ENCODE measurements at regions not wholly inside any gene's neighbourhood (a gene's known extent, or its start where the extent isn't known, plus 50 kb on each side); places are given as distances from the start of the nearest gene placed in this dataset.
"Not testable (repeated sequence)": the region's sequence is repeated elsewhere in the genome, so short reads cannot be mapped to it uniquely, and the experiment has no call there.

GRCh38 chr14:85125291-85125670 is 404.7 kb upstream of the FLRT2 start:
- DNase-seq (ENCODE audit: low spot score), result no peak

DNA sequence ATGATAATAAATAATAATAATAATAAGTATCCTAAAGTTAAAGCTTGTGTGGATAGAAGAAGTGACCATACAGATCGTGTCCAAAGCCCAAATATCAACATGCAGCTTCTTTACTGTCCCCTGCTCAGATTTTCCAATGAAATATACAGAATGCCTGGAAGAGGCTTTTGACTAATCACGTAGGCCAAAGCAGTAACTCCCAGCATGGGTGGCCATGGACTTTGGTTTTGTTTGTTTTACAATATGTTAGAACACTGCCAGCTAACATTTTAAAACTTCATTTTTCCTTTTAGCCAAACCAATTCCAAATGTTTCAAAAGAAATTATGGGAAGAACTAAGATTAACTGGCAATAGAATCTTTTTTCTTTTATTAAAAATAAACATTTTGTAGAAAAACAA is 400.0 kb upstream of the FLRT2 start:
- no peak for DNase-seq (ENCODE audit: low spot score)

GRCh38 chr14:85131226-85131922 is 398.6 kb upstream of the FLRT2 start:
- DNase-seq (ENCODE audit: low spot score), result no peak

GRCh38 chr14:85142982-85143381 is 387.0 kb upstream of the FLRT2 start:
- DNase-seq (ENCODE audit: low spot score), result no peak

DNA sequence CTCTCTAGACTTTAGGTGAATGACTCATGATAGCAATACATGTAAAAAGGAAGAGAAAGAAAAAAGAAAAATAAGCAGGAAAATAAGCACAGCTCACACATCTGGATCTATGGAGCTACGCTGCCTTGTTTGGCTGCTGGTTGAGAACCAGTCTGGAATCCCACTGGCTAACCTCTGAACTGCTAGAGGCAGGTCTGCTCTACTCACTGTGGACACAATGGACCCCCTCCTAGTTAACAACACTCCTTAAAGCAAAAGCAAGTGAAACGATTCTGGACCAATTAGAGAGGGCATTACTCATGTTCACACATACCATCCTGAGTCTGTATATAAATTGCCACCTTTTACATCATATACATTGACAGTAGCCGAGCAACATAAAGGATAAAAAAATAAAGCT is 383.2 kb upstream of the FLRT2 start:
- DNase-seq (ENCODE audit: low spot score), result no peak

DNA sequence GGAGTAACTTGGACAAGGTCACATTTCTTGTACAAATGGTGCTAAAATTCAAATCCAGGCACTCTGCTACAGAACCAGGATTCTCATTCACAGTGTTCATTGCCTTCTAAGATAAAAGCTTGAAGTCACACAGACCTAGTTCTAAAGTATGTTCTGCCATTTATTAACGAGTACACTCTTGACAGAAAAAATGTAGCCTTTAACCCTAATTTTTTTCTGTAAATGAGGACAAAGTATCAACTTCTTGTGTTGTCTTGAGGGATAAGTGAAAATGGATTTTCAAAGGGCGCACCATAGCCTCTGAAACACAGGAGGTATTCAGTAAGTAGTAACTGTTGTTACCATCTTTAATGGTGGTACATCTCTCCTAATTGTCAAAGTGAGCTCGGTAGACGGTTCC is 379.8 kb upstream of the FLRT2 start:
- no peak for DNase-seq (ENCODE audit: low spot score)

DNA sequence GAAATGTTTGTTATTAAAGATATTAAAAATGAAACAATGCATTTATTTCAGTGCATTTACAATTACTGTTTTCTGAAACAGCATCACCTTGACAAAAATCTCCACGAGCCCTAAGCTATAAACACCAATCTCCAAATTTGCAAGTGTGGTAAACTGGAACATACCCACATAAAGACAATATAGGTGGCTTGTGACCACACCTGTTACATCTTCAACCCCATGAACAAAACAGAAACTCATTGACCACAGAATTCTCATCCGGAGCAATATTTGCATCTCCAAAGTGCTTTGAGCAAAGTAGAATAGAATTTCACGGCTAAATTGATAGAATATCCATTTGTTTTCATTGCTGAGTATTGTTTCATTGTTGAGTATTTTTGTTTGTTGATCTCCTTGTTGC is 375.2 kb upstream of the FLRT2 start:
- DNase-seq (ENCODE audit: low spot score), result no peak

GRCh38 chr14:85156319-85156718 is 373.6 kb upstream of the FLRT2 start:
- DNase-seq (ENCODE audit: low spot score), result no peak

DNA sequence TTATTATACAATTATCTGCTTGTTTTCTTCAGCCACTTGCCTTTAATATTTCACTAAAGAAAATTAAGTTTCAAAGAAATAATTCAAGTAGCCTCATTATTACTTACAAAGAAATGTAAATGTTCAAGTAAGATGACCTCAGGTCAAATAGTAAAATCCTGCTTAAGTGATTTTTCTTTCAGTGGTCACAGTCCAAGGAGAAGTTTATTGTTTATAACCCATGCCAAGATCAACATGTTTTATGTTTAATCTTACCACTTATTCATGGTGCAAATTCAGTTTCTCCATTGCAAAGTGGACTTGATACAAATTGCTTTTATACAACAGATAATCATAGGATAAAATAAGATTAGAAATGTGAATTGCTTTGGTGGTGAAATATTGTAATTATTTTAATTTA is 370.2 kb upstream of the FLRT2 start:
- no peak for DNase-seq (ENCODE audit: low spot score)

DNA sequence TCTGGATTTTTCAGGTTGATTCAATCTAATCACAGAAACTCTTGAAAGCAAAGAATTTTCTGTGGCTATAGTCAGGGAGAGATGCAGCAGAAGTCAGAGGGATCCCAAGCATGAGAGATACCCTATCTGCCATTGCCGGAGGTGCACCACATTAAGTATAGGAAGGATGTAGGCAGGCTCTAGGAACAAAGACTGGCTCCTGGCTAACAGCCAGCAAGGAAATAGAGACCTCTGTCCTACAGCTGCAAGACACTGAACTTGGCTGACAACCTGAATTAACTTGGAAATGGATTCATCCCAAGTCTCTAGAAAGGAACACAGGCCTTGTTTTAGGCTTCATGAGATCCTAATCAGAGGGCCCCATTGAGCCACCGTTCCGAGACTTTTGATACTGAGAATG is 364.9 kb upstream of the FLRT2 start:
- no peak for DNase-seq (ENCODE audit: low spot score)

DNA sequence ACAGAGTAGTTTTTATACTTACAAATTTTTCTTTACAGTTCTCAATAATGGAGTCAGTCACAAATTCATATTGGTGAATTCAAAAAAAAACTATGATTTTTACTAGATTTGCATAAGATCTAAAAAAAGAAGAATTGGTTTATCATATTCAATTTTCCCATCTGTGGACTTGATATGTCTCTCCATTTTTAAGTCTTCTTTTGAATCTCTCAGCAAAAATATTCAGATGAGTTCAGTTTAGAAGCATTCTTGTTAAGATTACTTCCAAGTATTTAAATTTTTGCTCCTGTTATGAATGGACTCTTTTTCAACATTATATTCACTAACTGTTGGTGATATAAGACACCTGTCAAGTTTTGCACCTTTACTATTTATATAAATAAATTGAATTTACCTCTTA is 360.6 kb upstream of the FLRT2 start:
- DNase-seq (ENCODE audit: low spot score), result no peak

DNA sequence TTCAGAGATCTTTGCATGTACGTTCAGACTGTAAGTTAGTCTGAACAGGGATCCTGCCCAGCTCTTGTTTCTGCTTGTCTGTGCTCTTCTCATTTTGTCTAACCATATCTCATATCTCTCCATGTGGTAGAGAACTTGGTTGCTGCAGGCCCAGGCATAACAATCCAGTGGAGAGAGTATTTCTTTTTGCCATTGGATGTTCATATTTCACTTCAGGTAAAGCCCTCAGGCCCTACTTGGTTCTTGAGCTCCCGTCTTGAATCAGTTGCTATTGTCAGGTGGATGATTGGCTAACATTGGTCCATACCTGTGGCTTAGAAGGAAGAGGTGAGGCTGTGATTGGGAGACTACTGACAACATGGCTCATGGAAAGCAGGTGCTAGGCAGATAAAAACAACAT is 357.7 kb upstream of the FLRT2 start:
- no peak for DNase-seq (ENCODE audit: low spot score)

DNA sequence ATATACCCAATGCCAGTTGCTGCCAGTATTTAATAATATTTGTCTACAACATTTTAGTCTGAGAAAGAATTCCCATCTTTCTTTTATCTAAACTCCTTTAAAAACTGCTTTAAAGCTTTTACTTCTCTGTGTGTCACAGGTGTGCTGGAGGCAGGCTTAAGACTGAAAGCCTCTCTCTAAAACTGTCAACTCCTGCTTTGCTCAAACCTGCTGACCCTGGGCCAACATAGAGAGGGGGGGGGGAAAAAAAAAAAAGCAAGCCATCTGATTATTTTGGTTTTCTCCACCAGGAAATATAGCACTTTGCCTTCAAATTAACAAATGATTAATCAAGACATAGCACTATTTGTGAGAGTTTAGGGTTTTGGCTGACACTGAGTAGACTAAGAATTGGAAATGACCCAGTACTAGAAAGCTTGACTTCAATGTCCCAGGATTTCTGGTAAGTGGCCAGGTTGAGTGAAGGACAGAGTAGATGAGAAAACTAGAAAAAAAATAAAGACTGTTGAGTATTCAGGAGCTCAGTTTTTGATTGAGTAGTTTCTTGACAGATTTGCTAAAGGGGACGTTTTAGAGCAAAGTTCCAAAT is 357.0 kb upstream of the FLRT2 start:
- DNase-seq (ENCODE audit: low spot score), result no peak

GRCh38 chr14:85175556-85175955 is 354.4 kb upstream of the FLRT2 start:
- DNase-seq (ENCODE audit: low spot score), result no peak

DNA sequence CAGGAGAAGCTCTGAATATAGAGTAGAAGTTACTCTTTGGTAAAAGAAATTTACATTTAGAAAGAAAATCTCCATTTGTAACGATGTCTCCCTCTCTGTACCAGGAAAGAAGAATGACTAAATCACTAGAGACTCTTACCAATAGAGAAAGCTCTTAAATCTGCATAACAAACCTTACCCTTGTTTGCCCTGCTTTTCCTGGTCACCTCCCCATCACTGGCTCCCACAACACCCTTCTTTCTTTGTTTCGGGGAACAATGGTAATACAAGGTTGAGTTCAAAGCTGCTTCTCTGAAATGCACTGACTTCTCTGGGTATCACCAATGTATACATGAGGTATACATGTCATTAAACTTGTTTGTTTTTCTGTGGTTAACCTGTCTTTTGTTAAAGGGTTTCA is 351.1 kb upstream of the FLRT2 start:
- DNase-seq (ENCODE audit: low spot score), result no peak

GRCh38 chr14:85180876-85181275 is 349.1 kb upstream of the FLRT2 start:
- DNase-seq (ENCODE audit: low spot score), result no peak

GRCh38 chr14:85182282-85182681 is 347.7 kb upstream of the FLRT2 start:
- DNase-seq (ENCODE audit: low spot score), result no peak

DNA sequence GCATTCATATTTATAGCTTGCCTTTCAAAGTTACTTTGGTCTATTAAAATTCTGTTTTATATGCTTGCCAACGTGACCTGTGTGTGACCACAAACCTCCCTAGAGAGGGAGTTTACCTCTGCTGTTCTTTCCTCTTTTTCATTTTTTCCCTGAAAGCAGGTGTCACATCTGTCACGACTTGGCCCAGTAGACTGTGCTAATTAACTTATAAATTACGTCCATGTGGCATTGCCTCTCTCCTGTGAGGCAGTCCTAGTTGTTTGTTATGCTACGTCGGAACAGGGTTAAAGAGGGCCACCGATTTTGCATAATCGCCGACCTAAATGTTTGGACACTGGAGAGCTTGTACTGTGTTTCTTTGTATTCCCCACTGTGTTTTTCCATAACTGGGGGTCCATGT is 343.9 kb upstream of the FLRT2 start:
- DNase-seq (ENCODE audit: low spot score), result no peak

GRCh38 chr14:85187521-85187920 is 342.4 kb upstream of the FLRT2 start:
- DNase-seq (ENCODE audit: low spot score), result no peak

DNA sequence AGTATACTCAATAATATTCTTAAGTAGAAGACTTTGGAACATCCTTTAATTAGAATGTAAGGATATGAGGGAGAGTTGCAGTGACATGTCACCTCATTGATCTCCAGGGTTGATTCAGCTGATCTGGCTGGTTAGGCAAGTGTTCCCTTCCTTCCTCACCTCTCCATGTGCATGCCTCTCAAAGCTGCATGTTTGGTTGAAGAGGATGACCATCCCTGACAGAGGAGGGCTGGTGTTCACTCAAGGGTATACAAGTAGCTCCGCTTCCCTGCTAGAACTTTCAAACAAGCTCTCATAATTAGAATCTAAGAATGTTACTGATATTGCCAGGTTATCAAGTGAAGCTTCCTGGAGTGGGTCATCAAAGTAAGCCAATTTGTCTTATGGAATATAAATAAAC is 341.1 kb upstream of the FLRT2 start:
- DNase-seq (ENCODE audit: low spot score), result no peak

- not testable (repeated sequence) for DNase-seq (ENCODE audit: low spot score)
These were observed 340.7 kb upstream of the FLRT2 start for GRCh38 chr14:85189253-85189652.

GRCh38 chr14:85190251-85190650 is 339.7 kb upstream of the FLRT2 start:
- DNase-seq (ENCODE audit: low spot score), result no peak

- DNase-seq (ENCODE audit: low spot score), result no peak
These were observed 338.0 kb upstream of the FLRT2 start for GRCh38 chr14:85191986-85192385.

GRCh38 chr14:85195872-85196477 is 334.0 kb upstream of the FLRT2 start:
- no peak for DNase-seq (ENCODE audit: low spot score)
